H1 (cell line): ENCODE measurements at regions not wholly inside any gene's neighbourhood (a gene's known extent, or its start where the extent isn't known, plus 50 kb on each side); places are given as distances from the start of the nearest gene placed in this dataset.

Experiments
- CTCF ChIA-PET: fragments of 300-600 bp; sonication (Branson Sonifier 250); formaldehyde crosslinking; loops from one replicate; lab custom pipeline; 2021; ENCODE audit not compliant: partially characterized antibody; lab: Charles Lee
- POLR2A ChIA-PET: fragments of 300-600 bp; sonication (Branson Sonifier 250); formaldehyde crosslinking; loops from one replicate; lab custom pipeline; 2021; ENCODE audit warnings: inconsistent platforms; ENCODE audit not compliant: partially characterized antibody; lab: Charles Lee
- DNase-seq, 2 experiments: peaks; one replicate each; pipeline versions ENCODE4 v3.0.0 to v3.0.0-alpha.2; 2010 to 2022; ENCODE audit warnings: low spot score in 2 of 2, low read depth in 1 of 2, mixed read lengths in 1 of 2
- FAIRE-seq: peaks from 2 replicates; lab custom pipeline; 2011; peaks lifted over from hg19 to GRCh38; lab: Jason Lieb, UNC
- H2AFZ ChIP-seq: 2 replicates; pipeline ENCODE4 v1.8.1; 2012; ENCODE audit warnings: low read length, inconsistent platforms
- H2AK5ac ChIP-seq: 2 replicates; pipeline ENCODE4 v1.6.1; 2013; ENCODE audit warnings: low read depth, low read length
- H2BK120ac ChIP-seq: replicated peaks from 2 replicates; pipeline ENCODE3; 2013; ENCODE audit warnings: low read depth, low read length, inconsistent platforms
- H2BK12ac ChIP-seq: 2 replicates; pipeline ENCODE4 v1.6.1; 2013; ENCODE audit warnings: low read depth, low read length
- H2BK15ac ChIP-seq: 2 replicates; pipeline ENCODE4 v1.6.1; 2013; ENCODE audit warnings: low read length
- H2BK20ac ChIP-seq: 2 replicates; pipeline ENCODE4 v1.6.1; 2013; ENCODE audit warnings: low read length
- H2BK5ac ChIP-seq: 2 replicates; pipeline ENCODE4 v1.6.1; 2013; ENCODE audit warnings: low read depth, low read length
- H3K14ac ChIP-seq: 2 replicates; pipeline ENCODE4 v1.6.1; 2013; ENCODE audit warnings: inconsistent platforms; ENCODE audit not compliant: insufficient read length
- H3K18ac ChIP-seq: 2 replicates; pipeline ENCODE4 v1.6.1; 2013; ENCODE audit warnings: low read length; ENCODE audit errors: extremely low read depth
- H3K23ac ChIP-seq: 2 replicates; pipeline ENCODE4 v1.6.1; 2013; ENCODE audit warnings: inconsistent platforms; ENCODE audit not compliant: insufficient read length
- H3K23me2 ChIP-seq: 2 replicates; pipeline ENCODE4 v1.6.1; 2013; ENCODE audit warnings: low read depth, low read length
- H3K27ac ChIP-seq: 2 replicates; pipeline ENCODE4 v1.6.1; 2011; ENCODE audit warnings: low read depth, low read length, inconsistent platforms
- H3K27me3 ChIP-seq, 4 experiments: replicated peaks in 1 of 4; 1 replicate in 1 of 4; 2 replicates in 3 of 4; pipeline versions ENCODE4 v1.6.1 to v1.8.1; 2011 to 2013; ENCODE audit warnings: low read length in 3 of 4, mild to moderate bottlenecking in 3 of 4, inconsistent platforms in 2 of 4, mixed read lengths in 2 of 4, moderate library complexity in 1 of 4; ENCODE audit not compliant: control insufficient read depth in 3 of 4, insufficient read depth in 3 of 4; ENCODE audit errors: extremely low read depth in 1 of 4
- H3K36me3 ChIP-seq, 4 experiments: 2 replicates each; pipeline versions ENCODE4 v1.6.1 to v1.8.1; 2011 to 2013; ENCODE audit warnings: mild to moderate bottlenecking in 4 of 4, low read length in 3 of 4, moderate library complexity in 2 of 4, control low read depth in 1 of 4, inconsistent platforms in 1 of 4; ENCODE audit not compliant: insufficient read depth in 4 of 4, control insufficient read depth in 2 of 4
- H3K4ac ChIP-seq: replicated peaks from 2 replicates; pipeline ENCODE3; 2013; ENCODE audit warnings: low read length, low read depth, mixed read lengths, inconsistent platforms; ENCODE audit not compliant: insufficient read length
- H3K4me1 ChIP-seq, 4 experiments: replicated peaks in 1 of 4; 1 replicate in 1 of 4; 2 replicates in 3 of 4; pipeline versions ENCODE4 v1.6.1 to v1.8.1; 2011 to 2013; ENCODE audit warnings: low read length in 3 of 4, inconsistent platforms in 2 of 4, mixed read lengths in 1 of 4; ENCODE audit not compliant: insufficient read depth in 4 of 4, control insufficient read depth in 3 of 4
- H3K4me2 ChIP-seq, 2 experiments: 2 replicates each; pipeline versions ENCODE4 v1.6.1 to v1.8.1; 2011 to 2013; ENCODE audit warnings: low read depth in 2 of 2, low read length in 2 of 2, control low read depth in 1 of 2, inconsistent platforms in 1 of 2, mild to moderate bottlenecking in 1 of 2; ENCODE audit not compliant: insufficient read depth in 1 of 2
- H3K4me3 ChIP-seq, 4 experiments: fragments of 200-600, 300-600 bp in 1 of 4; sonication (generic), shearing (Covaris generic), sonication (Bioruptor Twin) in 1 of 4; 2 replicates each; pipeline versions ENCODE4 v1.5.1 to v1.8.1; 2011 to 2016; ENCODE audit warnings: low read length in 4 of 4, low read depth in 3 of 4, control low read depth in 2 of 4, inconsistent platforms in 2 of 4, mild to moderate bottlenecking in 2 of 4, mixed read lengths in 1 of 4, moderate library complexity in 1 of 4; ENCODE audit not compliant: insufficient read depth in 2 of 4; ENCODE audit errors: extremely low read depth in 1 of 4
- H3K56ac ChIP-seq: replicated peaks from 2 replicates; pipeline ENCODE3; 2013; ENCODE audit warnings: low read depth, mild to moderate bottlenecking, mixed read lengths, low read length, inconsistent platforms; ENCODE audit not compliant: insufficient read length
- H3K79me1 ChIP-seq: 2 replicates; pipeline ENCODE4 v1.6.1; 2013; ENCODE audit warnings: low read depth, low read length, control low read depth
- H3K79me2 ChIP-seq, 2 experiments: 2 replicates each; pipeline versions ENCODE4 v1.6.1 to v1.8.1; 2012 to 2013; ENCODE audit warnings: low read length in 2 of 2, mild to moderate bottlenecking in 2 of 2, inconsistent platforms in 1 of 2; ENCODE audit not compliant: insufficient read depth in 2 of 2, control insufficient read depth in 1 of 2
- H3K9ac ChIP-seq, 4 experiments: replicated peaks in 1 of 4; 1 replicate in 1 of 4; 2 replicates in 3 of 4; pipeline versions ENCODE4 v1.6.1 to v1.8.1; 2011 to 2013; ENCODE audit warnings: low read depth in 3 of 4, low read length in 3 of 4, control low read depth in 2 of 4, mild to moderate bottlenecking in 2 of 4, moderate library complexity in 2 of 4, inconsistent platforms in 1 of 4; ENCODE audit errors: extremely low read depth in 1 of 4
- H3K9me3 ChIP-seq, 2 experiments: 2 replicates each; pipeline versions ENCODE4 v1.6.1 to v1.8.1; 2012 to 2013; ENCODE audit warnings: mild to moderate bottlenecking in 2 of 2, moderate library complexity in 2 of 2, control low read depth in 1 of 2, inconsistent platforms in 1 of 2, low read depth in 1 of 2, low read length in 1 of 2, mixed read lengths in 1 of 2; ENCODE audit not compliant: insufficient read depth in 2 of 2
- H4K20me1 ChIP-seq, 2 experiments: replicated peaks in 1 of 2; 2 replicates each; pipeline versions ENCODE3 to v1.8.1; 2011 to 2013; ENCODE audit warnings: inconsistent platforms in 2 of 2, low read length in 2 of 2, mild to moderate bottlenecking in 1 of 2; ENCODE audit not compliant: insufficient read depth in 2 of 2, control insufficient read depth in 1 of 2
- H4K5ac ChIP-seq: 2 replicates; pipeline ENCODE4 v1.6.1; 2013; ENCODE audit warnings: low read length, low read depth, mixed read lengths, inconsistent platforms; ENCODE audit not compliant: insufficient read length
- H4K8ac ChIP-seq: 2 replicates; pipeline ENCODE4 v1.8.0; 2013; ENCODE audit warnings: mild to moderate bottlenecking, moderate library complexity, low read length, inconsistent platforms; ENCODE audit not compliant: insufficient read depth; ENCODE audit errors: extremely low read depth
- H4K91ac ChIP-seq: replicated peaks from 2 replicates; pipeline ENCODE3; 2013; ENCODE audit warnings: low read length, mixed read lengths, inconsistent platforms; ENCODE audit not compliant: insufficient read length
- CTBP2 ChIP-seq: IDR thresholded peaks from 2 replicates; pipeline ENCODE4 v1.7.0; 2011; ENCODE audit warnings: borderline replicate concordance, mild to moderate bottlenecking, moderate library complexity, mixed read lengths, low read length; ENCODE audit not compliant: insufficient read depth, insufficient read length
- EP300 ChIP-seq, 2 experiments: IDR thresholded peaks; 1 replicate in 1 of 2; 2 replicates in 1 of 2; pipeline ENCODE4 v1.6.1; 2011 to 2012; ENCODE audit warnings: low read depth in 2 of 2, low read length in 2 of 2, mild to moderate bottlenecking in 2 of 2, borderline replicate concordance in 1 of 2, inconsistent platforms in 1 of 2, moderate library complexity in 1 of 2
- KDM1A ChIP-seq: fragments of 200-600, 300-600 bp; sonication (generic); IDR thresholded peaks from 2 replicates; pipeline ENCODE4 v1.7.1; 2016; ENCODE audit warnings: mild to moderate bottlenecking, low read length, borderline replicate concordance
- KDM5A ChIP-seq: fragments of 200-600 bp; IDR thresholded peaks from 2 replicates; pipeline ENCODE4 v1.7.1; 2012; ENCODE audit warnings: mild to moderate bottlenecking, low read length, inconsistent platforms, mixed read lengths
- NANOG ChIP-seq: IDR thresholded peaks from 2 replicates; pipeline ENCODE4 v1.6.1; 2011; ENCODE audit warnings: low read length, low read depth, mild to moderate bottlenecking, inconsistent platforms; ENCODE audit not compliant: insufficient read depth, poor library complexity, severe bottlenecking
- NRF1 ChIP-seq: IDR thresholded peaks from 2 replicates; pipeline ENCODE4 v1.6.1; 2011; ENCODE audit warnings: mild to moderate bottlenecking, low read depth, low read length, improper control_type of control experiment
- POU5F1 ChIP-seq: IDR thresholded peaks from 2 replicates; pipeline ENCODE4 v1.6.1; 2011; ENCODE audit warnings: low read depth, mild to moderate bottlenecking, low read length, moderate library complexity
- RAD21 ChIP-seq, 2 experiments: IDR thresholded peaks in 1 of 2; conservative IDR thresholded peaks in 1 of 2; 2 replicates each; pipeline ENCODE4 v1.6.1; 2011; ENCODE audit warnings: low read depth in 2 of 2, low read length in 2 of 2, improper control_type of control experiment in 1 of 2, inconsistent platforms in 1 of 2, mild to moderate bottlenecking in 1 of 2, moderate library complexity in 1 of 2
- RBBP5 ChIP-seq: IDR thresholded peaks from 2 replicates; pipeline ENCODE4 v1.7.1; 2012; ENCODE audit warnings: low read depth, mild to moderate bottlenecking, inconsistent platforms, low read length, moderate library complexity, borderline replicate concordance
- RNF2 ChIP-seq: fragments of 200-900, 300-1000 bp; sonication (generic); IDR thresholded peaks from 2 replicates; pipeline ENCODE4 v1.7.1; 2016; ENCODE audit warnings: borderline replicate concordance, low read depth, mild to moderate bottlenecking, antibody characterized with exemption, low read length; ENCODE audit not compliant: poor library complexity, severe bottlenecking; ENCODE audit errors: missing control alignments
- SIRT6 ChIP-seq: IDR thresholded peaks from one replicate; pipeline ENCODE4 v1.7.1; 2012; ENCODE audit warnings: low read length, inconsistent platforms
- SUZ12 ChIP-seq: fragments of 200-600 bp; sonication (generic); IDR thresholded peaks from 2 replicates; pipeline ENCODE4 v1.6.1; 2012; ENCODE audit warnings: mild to moderate bottlenecking, inconsistent platforms, low read length, moderate library complexity, mixed read lengths
- TCF12 ChIP-seq: IDR thresholded peaks from 2 replicates; pipeline ENCODE4 v1.6.1; 2011; ENCODE audit warnings: low read depth, mild to moderate bottlenecking, low read length
- ZNF274 ChIP-seq: IDR thresholded peaks from 2 replicates; pipeline ENCODE4 v1.7.0; 2012; ENCODE audit warnings: low read length, borderline replicate concordance; ENCODE audit errors: extremely low read depth
- TF ChIP-seq, protein P1 (sequence below): IDR thresholded peaks from 2 replicates; pipeline ENCODE4 v1.6.1; 2012; ENCODE audit warnings: inconsistent platforms

DNA sequence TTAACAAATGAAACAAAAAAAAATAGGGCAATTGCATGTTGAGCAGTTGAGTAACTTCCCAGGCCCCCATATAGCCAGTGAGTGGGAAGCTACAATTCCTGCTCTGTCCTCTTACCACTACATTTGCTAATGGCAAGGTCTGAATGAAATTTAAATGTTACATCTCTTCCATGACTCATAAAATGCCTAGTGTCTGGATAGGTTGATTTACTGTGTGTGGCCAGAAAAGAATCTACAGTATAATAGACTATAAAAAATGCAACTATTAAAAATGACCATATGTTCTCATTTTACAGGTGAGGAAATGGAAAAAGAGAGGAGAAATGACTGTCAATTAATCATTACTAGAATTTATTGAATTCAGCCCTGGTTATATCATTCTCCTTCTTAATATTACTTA is 1199.3 kb downstream of the CDH11 start:
- FAIRE-seq = no peak
- H3K4me3 ChIP-seq = no peak overlapping the region
- no peak overlapping the region for H3K14ac ChIP-seq
- no peak overlapping the region for H2AK5ac ChIP-seq
- no peak overlapping the region for H3K18ac ChIP-seq
- H3K56ac ChIP-seq = no peak overlapping the region
- no peaks in the 10 kb centered on the region for H3K27me3 ChIP-seq
- no peak overlapping the region for H3K4ac ChIP-seq
- no peak overlapping the region for H2BK120ac ChIP-seq
- no peaks in the 10 kb centered on the region for H3K79me1 ChIP-seq
- no peaks in the 10 kb centered on the region for H4K20me1 ChIP-seq
- H2BK20ac ChIP-seq = no peak overlapping the region
- H2AFZ ChIP-seq = no peak overlapping the region
- no peak overlapping the region for H4K8ac ChIP-seq
- no peak overlapping the region for H3K23ac ChIP-seq
- no peak overlapping the region for H3K27ac ChIP-seq
- DNase-seq = no peak
- ChIA-PET POLR2A (no interaction called here), CTCF (no interaction called here)
- H2BK5ac ChIP-seq = no peak overlapping the region
- no peaks in the 10 kb centered on the region for H3K79me2 ChIP-seq
- TF ChIP-seq RAD21 (IDR thresholded peaks at IDR 0.05 in 1 of 2, conservative IDR thresholded peaks at IDR 0.05 in 1 of 2; ENCODE audit: low read depth in 2 of 2, low read length in 2 of 2) = no peak
- no peak for TF ChIP-seq RNF2
- no peak for TF ChIP-seq NRF1
- TF ChIP-seq RBBP5 = no peak
- no peak for TF ChIP-seq KDM1A
- TF ChIP-seq ZNF274 = no peak
- TF ChIP-seq CTBP2 = no peak
- TF ChIP-seq EP300 (IDR thresholded peaks at IDR 0.05; ENCODE audit: borderline replicate concordance in 1 of 2, low read depth in 2 of 2, low read length in 2 of 2) = no peak
- no peak for TF ChIP-seq NANOG
- TF ChIP-seq KDM5A = no peak
- TF ChIP-seq POU5F1 = no peak
- TF ChIP-seq, protein P1, sequence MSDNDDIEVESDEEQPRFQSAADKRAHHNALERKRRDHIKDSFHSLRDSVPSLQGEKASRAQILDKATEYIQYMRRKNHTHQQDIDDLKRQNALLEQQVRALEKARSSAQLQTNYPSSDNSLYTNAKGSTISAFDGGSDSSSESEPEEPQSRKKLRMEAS = no peak
- no peak for TF ChIP-seq SUZ12
- TF ChIP-seq SIRT6 = no peak
- TF ChIP-seq TCF12 = no peak
- H2BK12ac ChIP-seq = no peak overlapping the region
- H3K36me3 ChIP-seq = no peaks in the 10 kb centered on the region
- H2BK15ac ChIP-seq = no peak overlapping the region
- H3K4me2 ChIP-seq = no peak overlapping the region
- peaks cover 11 to 12% of the 10 kb centered on the region in 2 experiments; a peak in 3 of 4 replicates for H3K9me3 ChIP-seq
- no peaks in the 10 kb centered on the region for H3K23me2 ChIP-seq
- peaks cover 0 to 4% (median 1%) of the 10 kb centered on the region in 4 experiments; a peak in 3 of 7 replicates for H3K4me1 ChIP-seq
- no peak overlapping the region for H4K5ac ChIP-seq
- H4K91ac ChIP-seq = no peak overlapping the region
- H3K9ac ChIP-seq = no peak overlapping the region
